Ammon's horn (tissue), 1 donor: ENCODE measurements at regions not wholly inside any gene's neighbourhood (a gene's known extent, or its start where the extent isn't known, plus 50 kb on each side); places are given as distances from the start of the nearest gene placed in this dataset.
A peak's percentile ranks its signal among the peaks of the same experiment; 100 is the strongest.
"Not testable (repeated sequence)": the region's sequence is repeated elsewhere in the genome, so short reads cannot be mapped to it uniquely, and the experiment has no call there.

Experiments used
- DNase-seq: peaks from one replicate; pipeline ENCODE4 v3.0.0-alpha.2; 2016; ENCODE audit warnings: low spot score

- DNase-seq, result no peak
Observed at GRCh38 chr10:62589689-62590088, 214.8 kb upstream of the ADO start.

DNA sequence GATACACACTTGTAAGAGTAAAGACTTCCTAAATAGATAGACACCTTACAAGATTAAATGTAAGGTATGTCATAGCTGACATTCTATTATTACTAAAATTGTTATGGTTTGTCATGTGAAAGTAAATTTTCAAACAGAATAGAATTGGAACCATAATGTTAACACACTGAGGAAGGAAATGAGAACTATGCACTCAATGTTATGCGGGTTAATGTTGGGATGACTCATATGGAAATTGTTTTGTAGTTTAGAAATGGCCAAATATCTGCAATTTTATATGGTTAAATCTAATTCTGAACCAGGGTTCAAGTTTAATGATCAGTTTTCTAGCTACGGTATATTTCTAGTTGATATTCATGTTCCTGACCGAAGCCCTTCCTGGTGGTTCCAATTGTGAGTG lies 214.2 kb upstream of the ADO start:
- DNase-seq, result no peak

DNA sequence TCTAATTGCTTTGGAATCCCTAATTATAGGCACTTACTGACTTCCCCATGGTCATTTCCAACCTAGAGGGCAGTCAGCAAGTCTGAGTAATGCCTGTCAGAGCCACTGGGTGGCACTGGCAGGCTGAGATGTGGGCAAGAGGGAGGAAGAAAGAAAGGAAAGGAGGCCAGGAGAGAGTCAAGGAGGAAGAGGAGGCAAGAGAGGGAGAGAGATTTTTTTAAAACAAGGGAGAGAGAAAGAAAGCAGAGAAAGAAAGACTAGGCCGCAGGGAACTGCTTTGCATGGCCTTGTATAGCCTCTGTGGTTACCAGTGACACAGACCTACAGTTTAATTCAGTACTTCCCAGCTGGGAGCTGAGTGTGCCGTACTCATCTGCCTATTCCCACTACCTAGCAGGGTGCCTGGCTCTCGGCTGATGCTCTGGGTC lies 210.4 kb upstream of the ADO start:
- peak; percentile 80 for DNase-seq

DNA sequence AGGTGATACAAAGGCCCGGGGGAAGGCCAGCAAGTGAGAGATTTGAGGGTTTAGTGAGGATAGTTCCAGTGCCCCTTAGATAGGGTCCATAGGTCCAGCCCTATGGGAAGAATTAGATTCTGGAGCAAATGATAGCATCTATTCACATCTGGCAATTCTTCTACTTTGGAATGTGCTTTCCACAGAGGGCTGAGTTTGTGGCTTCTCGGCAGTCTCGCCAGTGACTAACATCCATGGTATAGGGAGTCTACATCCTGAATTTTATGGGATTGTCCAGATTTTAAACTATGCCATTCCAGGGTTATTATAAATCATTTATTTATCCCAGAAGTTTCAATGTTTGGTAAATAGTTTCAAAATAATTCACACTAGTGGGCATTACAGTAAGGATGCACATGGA lies 207.3 kb upstream of the ADO start:
- DNase-seq, result no peak

DNA sequence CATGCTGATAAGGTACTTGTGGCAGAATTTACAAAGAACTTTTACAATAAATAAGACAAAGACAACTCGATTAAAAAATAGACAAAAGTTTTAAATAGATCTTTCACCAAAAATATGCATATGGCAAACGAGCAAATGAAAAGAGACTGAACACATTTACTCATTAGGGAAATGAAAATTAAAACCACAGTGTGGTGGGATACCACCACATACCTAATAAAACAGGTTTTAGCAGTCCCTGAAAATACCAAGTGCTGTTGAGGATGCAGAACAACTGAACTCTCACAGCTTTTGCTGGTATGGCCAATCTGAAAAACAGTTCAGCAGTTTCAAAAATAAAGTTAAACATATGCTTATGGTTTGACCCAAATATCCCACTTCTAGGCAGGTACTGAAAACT lies 205.4 kb upstream of the ADO start:
- DNase-seq, result no peak

DNA sequence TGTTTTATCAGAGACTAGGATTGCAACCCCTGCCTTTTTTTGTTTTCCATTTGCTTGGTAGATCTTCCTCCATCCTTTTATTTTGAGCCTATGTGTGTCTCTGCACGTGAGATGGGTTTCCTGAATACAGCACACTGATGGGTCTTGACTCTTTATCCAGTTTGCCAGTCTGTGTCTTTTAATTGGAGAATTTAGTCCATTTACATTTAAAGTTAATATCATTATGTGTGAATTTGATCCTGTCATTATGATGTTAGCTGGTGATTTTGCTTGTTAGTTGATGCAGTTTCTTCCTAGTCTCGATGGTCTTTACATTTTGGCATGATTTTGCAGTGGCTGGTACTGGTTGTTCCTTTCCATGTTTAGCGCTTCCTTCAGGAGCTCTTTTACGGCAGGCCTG lies 198.0 kb upstream of the ADO start:
- DNase-seq, result not testable (repeated sequence)

DNA sequence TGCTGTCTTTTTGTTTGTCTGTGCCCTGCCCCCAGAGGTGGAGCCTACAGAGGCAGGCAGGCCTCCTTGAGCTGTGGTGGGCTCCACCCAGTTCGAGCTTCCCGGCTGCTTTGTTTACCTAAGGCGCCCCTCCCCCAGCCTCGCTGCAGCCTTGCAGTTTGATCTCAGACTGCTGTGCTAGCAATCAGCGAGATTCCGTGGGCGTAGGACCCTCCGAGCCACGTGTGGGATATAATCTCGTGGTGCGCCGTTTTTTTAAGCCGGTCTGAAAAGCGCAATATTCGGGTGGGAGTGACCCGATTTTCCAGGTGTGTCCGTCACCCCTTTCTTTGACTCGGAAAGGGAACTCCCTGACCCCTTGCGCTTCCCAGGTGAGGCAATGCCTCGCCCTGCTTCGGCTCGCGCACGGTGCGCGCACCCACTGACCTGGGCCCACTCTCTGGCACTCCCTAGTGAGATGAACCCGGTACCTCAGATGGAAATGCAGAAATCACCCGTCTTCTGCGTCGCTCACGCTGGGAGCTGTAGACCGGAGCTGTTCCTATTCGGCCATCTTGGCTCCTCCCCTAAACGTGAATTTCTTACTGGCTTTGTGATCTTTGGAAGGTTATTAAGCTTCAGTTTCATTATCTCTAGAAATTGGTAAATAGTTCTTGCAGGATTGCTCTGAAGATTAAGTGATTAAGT lies 196.2 kb upstream of the ADO start:
- not testable (repeated sequence) for DNase-seq

DNA sequence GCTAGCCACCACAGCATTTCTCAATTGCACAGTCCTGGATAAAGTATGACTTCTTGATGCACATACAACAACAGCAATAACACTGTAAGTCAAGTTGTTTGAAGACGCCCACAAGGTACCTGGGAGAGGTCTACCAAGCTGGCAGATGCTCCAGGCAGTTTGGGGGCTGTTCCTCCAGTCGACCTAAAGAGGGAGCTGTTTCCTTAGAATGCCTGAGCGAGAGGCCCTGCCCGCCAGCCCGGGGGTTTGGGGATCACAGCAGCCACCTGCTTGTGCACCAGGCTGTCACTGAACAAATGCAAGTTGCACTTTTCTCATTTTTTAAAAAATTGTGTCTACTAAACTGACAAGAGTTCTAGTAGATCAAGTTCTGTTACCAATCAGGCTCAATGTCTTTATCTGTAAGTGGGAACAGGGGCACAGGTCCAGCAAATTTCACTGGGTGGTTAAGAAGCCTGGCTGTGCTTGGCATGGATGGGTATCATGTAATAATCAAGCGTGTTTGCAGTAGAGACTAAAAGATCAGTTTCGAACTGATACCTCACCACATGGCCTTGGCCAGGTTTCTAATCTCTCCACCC lies 193.8 kb upstream of the ADO start:
- peak; percentile 72 for DNase-seq

DNA sequence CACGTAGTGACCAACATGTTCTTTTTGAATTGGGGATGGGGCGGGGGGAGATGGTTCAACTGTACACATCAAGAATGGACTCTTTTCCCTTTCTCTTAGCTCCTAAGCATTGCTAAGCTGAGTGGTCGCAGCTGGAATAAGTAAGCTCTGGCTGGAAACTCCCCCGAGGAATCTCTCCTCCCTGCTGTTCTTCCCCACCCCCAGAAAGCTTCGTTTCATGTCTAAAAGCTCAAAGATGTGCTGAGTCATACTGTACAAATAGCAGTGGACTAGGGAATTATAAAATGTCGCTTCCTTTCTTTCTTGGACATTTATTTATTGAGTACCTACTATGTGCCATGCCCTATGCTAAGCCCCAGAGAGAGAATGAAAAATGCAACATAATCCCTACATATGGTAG lies 191.1 kb upstream of the ADO start:
- no peak for DNase-seq

DNA sequence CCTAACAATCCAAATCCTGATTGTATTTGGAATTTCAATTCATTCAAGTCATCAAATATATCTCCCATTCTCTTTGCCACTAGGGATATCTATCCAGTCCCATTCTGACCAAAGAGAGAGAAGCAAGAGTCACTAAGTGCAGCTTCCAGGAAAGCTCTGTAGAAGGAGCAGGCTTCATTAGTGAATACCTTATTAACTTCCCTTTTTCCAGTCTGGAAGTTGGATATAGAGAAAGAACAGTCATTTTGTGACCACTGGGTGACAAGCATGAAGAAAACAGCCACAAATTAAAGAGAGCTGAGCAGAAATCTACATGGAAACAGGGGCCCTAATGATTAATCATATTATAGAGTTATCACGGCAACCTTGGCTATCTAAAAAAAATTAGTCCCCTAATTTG lies 190.7 kb upstream of the ADO start:
- DNase-seq, result no peak

- peak; percentile 28 for DNase-seq
Observed at GRCh38 chr10:62614389-62615157, 189.9 kb upstream of the ADO start.

- DNase-seq, result no peak
Observed at GRCh38 chr10:62616885-62617590, 187.5 kb upstream of the ADO start.

GRCh38 chr10:62617652-62618051 lies 186.9 kb upstream of the ADO start:
- no peak for DNase-seq

DNA sequence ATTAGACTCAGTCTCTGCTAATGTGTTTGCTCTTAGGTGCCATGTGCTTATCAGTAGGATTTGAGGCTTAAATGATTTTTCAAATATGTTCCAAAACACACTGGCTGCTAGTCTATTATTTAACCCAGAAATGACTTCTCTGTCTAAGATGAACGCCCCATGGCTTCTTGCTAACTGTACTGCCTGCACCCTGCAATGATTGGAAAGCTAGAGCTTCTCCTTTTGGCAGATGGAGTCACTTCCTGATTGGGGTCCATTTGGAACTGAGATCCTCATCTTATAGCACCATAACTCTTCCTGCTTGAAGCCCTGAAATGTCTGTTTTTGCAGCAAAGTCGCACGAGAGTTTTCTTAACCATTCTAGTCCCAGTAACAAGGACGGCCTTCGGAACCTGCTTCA lies 186.5 kb upstream of the ADO start:
- DNase-seq, result no peak

- DNase-seq, result no peak
Observed at GRCh38 chr10:62618576-62619412, 185.7 kb upstream of the ADO start.

DNA sequence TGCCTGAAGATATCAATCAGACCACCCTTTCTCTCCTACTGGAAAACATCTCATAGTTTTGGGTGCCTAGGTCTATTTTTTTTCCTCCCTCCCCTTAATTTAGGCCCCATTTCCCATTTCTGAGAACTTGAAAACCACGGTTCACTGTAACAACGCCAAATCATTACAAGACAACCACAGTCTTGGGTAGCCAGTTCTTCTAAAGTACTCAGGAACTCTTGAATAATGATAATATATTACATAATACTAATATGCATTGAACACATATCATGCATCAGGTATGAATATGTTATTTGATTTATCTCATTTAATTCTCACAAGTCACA lies 185.1 kb upstream of the ADO start:
- no peak for DNase-seq

DNA sequence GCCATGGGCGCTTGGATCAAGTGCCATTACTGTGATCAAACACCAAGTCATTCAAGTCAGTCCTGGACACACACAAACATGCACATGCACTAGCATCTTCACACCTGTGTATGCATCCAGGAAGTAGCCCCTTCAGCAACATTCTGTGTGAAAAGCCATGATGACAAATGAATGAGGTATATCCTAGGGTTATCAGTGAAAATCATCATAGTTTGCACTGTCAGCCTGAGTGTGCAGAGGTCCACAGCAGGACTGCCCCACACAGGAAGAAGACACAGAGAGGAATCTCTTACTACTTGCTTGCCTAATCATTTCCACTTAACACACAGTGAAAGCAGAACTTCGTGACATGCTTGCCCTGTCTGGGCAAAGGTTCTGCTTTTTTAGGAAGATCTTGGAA lies 184.0 kb upstream of the ADO start:
- DNase-seq, result peak; percentile 57

- DNase-seq, result no peak
Observed at GRCh38 chr10:62623223-62623622, 181.3 kb upstream of the ADO start.

- DNase-seq, result no peak
Observed at GRCh38 chr10:62625484-62625883, 179.0 kb upstream of the ADO start.

GRCh38 chr10:62626079-62626478 lies 178.4 kb upstream of the ADO start:
- DNase-seq, result no peak

DNA sequence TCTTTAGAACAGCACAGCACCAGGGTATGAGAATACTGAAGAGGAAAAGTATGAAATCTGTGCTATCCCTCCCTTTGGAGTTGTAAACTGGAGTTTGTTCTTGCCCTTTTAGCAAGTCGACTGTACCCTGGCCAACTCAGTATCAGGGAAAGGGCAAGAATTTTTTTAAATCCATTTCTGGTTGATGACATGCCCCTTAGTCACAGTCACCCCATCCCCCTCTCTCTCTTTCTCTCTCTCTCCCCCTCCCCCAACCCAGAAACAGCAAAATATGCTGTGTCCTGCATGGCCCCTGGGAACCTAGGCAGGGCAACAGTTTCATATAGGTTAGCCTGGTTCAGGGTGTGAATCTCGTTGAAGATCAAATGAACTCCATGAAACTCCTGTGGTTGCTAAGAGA lies 177.7 kb upstream of the ADO start:
- DNase-seq, result no peak

DNA sequence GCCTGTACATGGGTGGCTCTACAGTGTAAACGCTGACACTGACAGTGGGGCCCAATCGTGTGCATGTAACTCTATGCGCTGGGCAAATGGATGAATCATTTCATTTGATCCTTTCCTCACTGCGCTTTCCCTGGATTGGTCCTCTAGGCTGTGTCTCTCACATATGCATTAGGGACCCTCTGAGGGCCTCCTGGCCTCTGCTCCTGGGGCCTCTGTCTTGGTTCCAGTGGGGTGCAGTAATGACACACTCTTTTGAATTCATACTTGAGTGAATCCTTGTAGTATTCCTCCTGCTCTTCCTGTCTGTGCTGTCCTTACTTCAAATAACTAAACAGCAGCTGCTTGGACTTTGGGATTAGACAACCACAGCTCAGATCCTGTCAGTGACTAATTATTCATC lies 176.5 kb upstream of the ADO start:
- no peak for DNase-seq
